Bone marrow (tissue), 2 donors: ENCODE measurements at regions not wholly inside any gene's neighbourhood (a gene's known extent, or its start where the extent isn't known, plus 50 kb on each side); places are given as distances from the start of the nearest gene placed in this dataset.

Experiments
- DNase-seq, 2 donors: peaks; one replicate each; lab custom pipeline; 2025; lab: John Stamatoyannopoulos, UW

GRCh38 chr9:103789686-103790085 is 304.4 kb upstream of the SMC2 start:
- DNase-seq: no peak

GRCh38 chr9:103798620-103799019 is 295.5 kb upstream of the SMC2 start:
- DNase-seq: peak in 1 of 2 donors; percentile 79

GRCh38 chr9:103799959-103800358 is 294.1 kb upstream of the SMC2 start:
- no peak for DNase-seq

GRCh38 chr9:103802068-103802467 is 292.0 kb upstream of the SMC2 start:
- DNase-seq: no peak

DNA sequence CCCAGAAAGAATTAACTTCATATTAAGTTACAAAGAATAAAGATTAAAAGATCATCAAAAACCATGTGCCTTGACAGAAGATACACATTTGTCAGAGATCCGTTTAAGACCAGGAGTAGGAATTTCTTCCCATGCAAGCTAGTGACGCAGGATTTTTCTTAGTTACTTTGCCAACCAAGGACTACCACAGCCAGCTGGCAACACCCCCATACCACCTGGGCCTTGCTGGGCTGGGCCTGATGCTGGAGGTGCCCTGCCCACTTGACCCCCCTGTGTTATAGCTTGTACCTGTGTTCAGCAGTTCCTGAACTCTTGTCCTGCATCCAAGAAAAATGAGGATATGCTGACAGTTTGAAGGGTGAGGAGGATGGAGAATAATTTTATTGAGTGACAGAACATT is 290.9 kb upstream of the SMC2 start:
- no peak for DNase-seq

DNA sequence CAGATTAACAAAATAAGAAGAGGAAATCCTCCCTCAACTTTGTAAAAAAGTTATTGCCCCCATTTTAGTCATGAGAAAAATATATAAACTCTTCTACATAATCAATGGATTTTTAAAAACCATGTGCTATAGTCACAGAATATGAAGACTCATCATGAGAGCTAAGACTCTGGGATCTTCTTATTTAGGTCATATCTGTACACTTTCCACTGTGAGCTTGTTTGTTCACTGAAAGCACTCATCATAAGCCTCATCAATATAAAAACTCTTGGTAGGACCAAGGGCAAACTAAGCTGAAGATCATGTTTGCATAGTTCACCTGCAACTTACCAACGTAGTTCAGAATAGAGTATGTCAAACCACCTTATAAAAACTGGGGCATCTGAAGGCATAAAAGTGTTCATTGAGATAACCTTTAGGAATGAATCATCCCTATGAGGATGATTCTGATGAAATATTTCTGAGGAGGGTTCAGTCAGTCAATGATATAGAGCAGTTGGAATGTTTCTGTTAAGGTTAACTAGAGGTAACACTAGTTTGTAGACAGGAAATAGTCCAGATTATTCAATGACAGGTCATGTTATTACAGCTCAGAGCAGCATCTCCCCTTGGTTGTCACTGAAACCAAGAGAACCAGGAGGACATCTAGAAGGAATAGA is 289.9 kb upstream of the SMC2 start:
- no peak for DNase-seq

- no peak for DNase-seq
Measured at GRCh38 chr9:103809745-103810144, 284.4 kb upstream of the SMC2 start.

DNA sequence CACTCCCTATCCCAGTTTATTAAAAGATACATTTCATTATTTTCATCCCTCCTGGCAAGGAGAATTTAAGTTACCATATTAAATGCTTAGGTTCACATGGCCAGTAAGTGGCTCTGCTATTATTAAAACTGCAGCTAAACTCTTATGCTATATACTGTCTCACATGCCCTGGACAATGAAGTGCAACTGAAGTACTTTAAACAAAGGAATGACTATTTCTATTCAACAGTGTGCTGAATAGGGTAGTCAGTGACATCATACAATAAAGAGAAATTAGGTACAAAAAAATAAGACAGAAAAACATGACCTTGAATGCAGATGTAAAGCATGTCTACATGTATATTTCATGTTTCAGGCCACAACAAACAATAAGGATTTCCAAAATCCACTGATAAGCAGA is 282.6 kb upstream of the SMC2 start:
- no peak for DNase-seq

DNA sequence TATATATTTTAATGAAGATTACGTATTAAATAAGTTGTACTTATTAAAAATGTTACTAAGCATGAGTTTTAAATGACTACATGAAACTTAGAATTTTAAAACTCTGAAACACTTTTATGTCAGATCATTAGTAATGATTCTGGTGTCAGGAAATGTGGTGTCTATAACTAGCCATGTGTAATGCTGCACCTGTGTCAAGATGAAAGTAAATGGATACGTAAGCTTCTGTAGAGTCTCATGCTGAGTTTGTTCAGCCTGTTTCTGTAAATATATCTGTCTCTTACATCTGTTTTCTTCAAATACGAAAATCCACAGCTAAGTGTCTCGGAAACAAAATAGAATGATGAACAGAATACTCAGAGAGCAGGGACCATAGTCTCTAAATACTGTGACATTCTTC is 278.0 kb upstream of the SMC2 start:
- DNase-seq: no peak

GRCh38 chr9:103819936-103820335 is 274.2 kb upstream of the SMC2 start:
- no peak for DNase-seq

- no peak for DNase-seq
Measured at GRCh38 chr9:103821115-103821514, 273.0 kb upstream of the SMC2 start.

DNA sequence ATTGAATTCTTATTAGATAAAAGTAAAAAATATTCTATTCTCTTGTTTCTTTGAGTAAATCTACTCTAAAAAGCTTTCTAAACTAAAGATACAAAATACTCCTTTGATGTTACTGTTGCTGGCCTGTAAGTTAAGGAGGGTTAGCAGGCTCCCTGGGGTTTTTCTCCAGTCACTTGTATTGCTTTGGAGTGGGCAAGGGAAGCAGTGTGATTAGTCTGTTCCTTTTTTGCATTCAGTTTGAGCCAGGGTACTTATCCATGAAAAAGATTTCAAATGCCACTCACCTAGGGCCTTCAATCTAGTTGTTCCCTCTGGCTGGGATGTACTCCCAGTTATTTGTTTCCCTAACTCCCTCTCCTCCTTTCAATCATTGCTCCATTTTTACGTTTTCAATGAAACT is 256.2 kb upstream of the SMC2 start:
- no peak for DNase-seq

GRCh38 chr9:103839197-103839596 is 254.9 kb upstream of the SMC2 start:
- no peak for DNase-seq

DNA sequence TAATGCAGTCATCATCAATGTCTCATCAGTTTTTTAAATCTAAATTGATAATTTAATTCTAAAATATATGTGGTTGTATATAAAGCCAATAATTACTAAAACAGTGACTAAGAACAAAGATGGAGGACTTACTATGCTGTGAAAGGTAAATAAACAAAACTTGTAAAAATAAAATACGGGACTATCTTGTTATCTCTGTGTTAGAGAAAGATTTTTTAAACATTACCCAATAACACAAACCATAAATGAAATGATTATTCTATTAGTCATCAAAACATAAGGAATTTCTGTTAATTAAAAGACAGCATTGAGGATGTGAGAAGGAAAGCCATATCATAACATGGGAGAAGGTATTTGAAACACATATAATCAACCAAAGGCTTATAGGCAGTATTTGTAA is 226.2 kb upstream of the SMC2 start:
- DNase-seq: no peak

- no peak for DNase-seq
Measured at GRCh38 chr9:103872811-103873210, 221.3 kb upstream of the SMC2 start.

GRCh38 chr9:103881419-103881818 is 212.7 kb upstream of the SMC2 start:
- no peak for DNase-seq

GRCh38 chr9:103889989-103890388 is 204.1 kb upstream of the SMC2 start:
- no peak for DNase-seq

DNA sequence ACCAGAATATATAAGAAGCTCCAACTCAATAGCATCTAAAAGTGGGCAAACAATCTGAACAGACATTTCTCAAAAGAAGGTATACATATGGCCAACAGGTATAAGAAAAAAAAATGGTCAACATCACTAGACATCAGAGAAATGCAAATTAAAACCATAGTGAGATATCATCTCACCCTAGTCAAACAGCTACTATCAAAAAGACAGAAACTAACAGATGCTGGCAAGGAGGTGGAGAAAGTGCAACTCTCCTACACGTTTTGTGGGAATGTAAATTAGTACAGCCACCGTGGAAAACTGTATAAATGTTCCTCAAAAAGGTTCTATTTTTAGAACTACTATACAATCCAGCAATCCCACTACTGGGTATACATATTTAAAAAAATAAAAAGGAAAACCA is 199.9 kb upstream of the SMC2 start:
- DNase-seq: no peak

DNA sequence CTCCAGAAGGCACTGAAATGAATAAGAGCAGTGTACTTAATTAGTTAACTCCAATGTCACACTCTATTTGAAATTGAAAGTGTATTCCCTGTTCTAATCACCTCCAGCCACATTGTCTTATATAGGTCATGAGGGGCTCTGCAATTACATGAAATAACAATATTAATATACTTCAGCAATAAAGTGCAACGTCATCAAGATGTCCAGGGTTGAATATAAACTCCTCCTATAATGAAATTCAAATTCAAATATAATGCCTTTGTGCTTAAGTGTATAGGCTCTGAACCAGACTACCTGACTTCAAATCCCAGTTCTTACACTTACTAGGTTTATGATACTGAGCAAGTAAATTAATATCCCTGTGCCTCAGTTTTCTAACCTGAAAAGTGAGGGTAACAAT is 195.6 kb upstream of the SMC2 start:
- DNase-seq: no peak

DNA sequence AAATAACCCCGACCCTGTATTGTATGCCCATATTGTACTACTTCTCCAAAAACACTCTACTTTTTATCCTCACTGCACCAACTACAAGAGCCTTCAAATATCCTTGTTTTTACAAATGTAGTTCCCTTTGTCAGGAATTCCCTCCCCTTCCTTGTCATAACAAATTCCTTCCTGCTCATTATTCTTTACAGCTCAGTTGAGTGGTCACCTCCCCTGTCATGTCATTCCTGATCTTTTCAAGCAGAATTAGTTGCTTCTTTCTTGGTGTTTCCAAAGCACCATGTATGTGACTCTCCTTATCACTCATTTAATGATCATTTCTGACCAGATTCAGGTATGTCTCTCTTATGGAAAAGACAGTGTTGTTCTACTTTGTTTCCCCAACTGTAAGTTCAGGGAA is 194.2 kb upstream of the SMC2 start:
- no peak for DNase-seq

GRCh38 chr9:103900466-103900865 is 193.6 kb upstream of the SMC2 start:
- DNase-seq: no peak

DNA sequence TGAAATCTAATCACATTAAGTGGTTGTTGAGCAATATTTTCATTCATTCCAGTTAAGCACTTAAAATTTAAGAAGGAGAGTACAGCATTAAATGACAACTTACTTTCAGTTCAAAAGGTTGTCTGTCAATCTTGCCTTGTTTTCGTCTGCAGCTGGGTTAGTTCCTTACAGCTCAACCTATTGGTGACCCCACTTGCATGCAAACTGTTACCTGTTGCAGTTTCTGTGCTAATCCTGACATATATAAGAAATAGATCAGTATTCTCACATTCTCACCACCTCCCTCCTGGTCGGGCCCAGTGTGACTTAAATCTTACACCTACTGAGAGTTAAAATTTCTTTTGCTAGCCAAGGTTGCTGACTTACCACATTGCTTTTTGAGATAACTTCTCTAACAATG is 191.8 kb upstream of the SMC2 start:
- DNase-seq: no peak

- no peak for DNase-seq
Measured at GRCh38 chr9:103904242-103904641, 189.9 kb upstream of the SMC2 start.

- no peak for DNase-seq
Measured at GRCh38 chr9:103913899-103914298, 180.2 kb upstream of the SMC2 start.
